ENCODE measurements at regions not wholly inside any gene's neighbourhood (a gene's known extent, or its start where the extent isn't known, plus 50 kb on each side); places are given as distances from the start of the nearest gene placed in this dataset.

- no peak overlapping the region for H3K4ac ChIP-seq (ENCODE audit: low read depth, low read length)
- no peak overlapping the region for H2BK5ac ChIP-seq (ENCODE audit: low read depth, low read length, poor library complexity, severe bottlenecking)
- H2BK120ac ChIP-seq (ENCODE audit: low read depth, low read length): no peak overlapping the region
- BruUV-seq (replicated peaks): no TSS peak
- H2BK20ac ChIP-seq (ENCODE audit: low read depth, low read length): no peak overlapping the region
- WGBS, 2 experiments (ENCODE audit: extremely low coverage in 2 of 2, insufficient read length in 1 of 2): no CpG with 5 or more reads among the region's 1 CpG
- no peak overlapping the region for H3K4me3 ChIP-seq (ENCODE audit: insufficient read depth, low read depth, low read length)
- ChIA-PET CTCF (interaction anchor here (0.6 kb wide), 1 partner anchor 1965 kb away, joined by 3 read pairs; no protein-coding TSS in a partner anchor), POLR2A (ENCODE audit: unreplicated experiment) (no interaction called here)
- H3K4me1 ChIP-seq (ENCODE audit: control insufficient read depth, insufficient read depth, low read length): peaks cover 8% of the 10 kb centered on the region; the same call in 1 of the 2 replicates
- no peaks in the 10 kb centered on the region; the same call in 1 of the 2 replicates for H3K9me1 ChIP-seq (ENCODE audit: insufficient read depth, low read length)
- TF ChIP-seq NFE2L2 (IDR thresholded peaks at IDR 0.05; ENCODE audit: low read depth, low read length) (no peak), MAZ (IDR thresholded peaks at IDR 0.05; ENCODE audit: borderline replicate concordance, low read depth, low read length) (no peak), USF2 (IDR thresholded peaks at IDR 0.05; ENCODE audit: low read depth, low read length) (no peak), RFX5 (IDR thresholded peaks at IDR 0.05; ENCODE audit: low read depth, low read length) (no peak), RCOR1 (IDR thresholded peaks at IDR 0.05; ENCODE audit: insufficient replicate concordance, low read length) (no peak), MXI1 (IDR thresholded peaks at IDR 0.05; ENCODE audit: borderline replicate concordance, low read depth, low read length) (no peak), CTCF (conservative IDR thresholded peaks at IDR 0.05; ENCODE audit: low read depth, low read length) (no peak; the same call in 1 of the 2 replicates), CHD1 (IDR thresholded peaks at IDR 0.05; ENCODE audit: low read depth, low read length) (no peak), RAD21 (IDR thresholded peaks at IDR 0.05; ENCODE audit: low read length) (no peak; the same call in 1 of the 2 replicates), BHLHE40 (IDR thresholded peaks at IDR 0.05; ENCODE audit: low read depth, low read length) (no peak), POLR2A (IDR thresholded peaks at IDR 0.05; ENCODE audit: low read depth, low read length) (no peak), MAFK (IDR thresholded peaks at IDR 0.05; ENCODE audit: low read depth, low read length) (no peak), CEBPB (IDR thresholded peaks at IDR 0.05; ENCODE audit: low read depth, low read length) (no peak), SMC3 (IDR thresholded peaks at IDR 0.05; ENCODE audit: low read depth, low read length) (no peak), FOS (IDR thresholded peaks at IDR 0.05; ENCODE audit: low read depth, low read length) (no peak)
- TF ChIP-seq, protein P1, sequence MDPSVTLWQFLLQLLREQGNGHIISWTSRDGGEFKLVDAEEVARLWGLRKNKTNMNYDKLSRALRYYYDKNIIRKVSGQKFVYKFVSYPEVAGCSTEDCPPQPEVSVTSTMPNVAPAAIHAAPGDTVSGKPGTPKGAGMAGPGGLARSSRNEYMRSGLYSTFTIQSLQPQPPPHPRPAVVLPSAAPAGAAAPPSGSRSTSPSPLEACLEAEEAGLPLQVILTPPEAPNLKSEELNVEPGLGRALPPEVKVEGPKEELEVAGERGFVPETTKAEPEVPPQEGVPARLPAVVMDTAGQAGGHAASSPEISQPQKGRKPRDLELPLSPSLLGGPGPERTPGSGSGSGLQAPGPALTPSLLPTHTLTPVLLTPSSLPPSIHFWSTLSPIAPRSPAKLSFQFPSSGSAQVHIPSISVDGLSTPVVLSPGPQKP (IDR thresholded peaks at IDR 0.05; ENCODE audit: borderline replicate concordance, low read depth, low read length): no peak
- no peak overlapping the region for H3K9ac ChIP-seq (ENCODE audit: low read depth, low read length)
- H3K4me2 ChIP-seq (ENCODE audit: low read depth, low read length): no peak overlapping the region
- no peak overlapping the region for H3K18ac ChIP-seq (ENCODE audit: low read depth, low read length)
- in situ Hi-C loops (cut with MboI; ENCODE audit: low sequenced_read_pairs) (no loop called here), intact Hi-C loops (cut with micrococcal nuclease) (no loop called here), dilution Hi-C loops (cut with HindIII; ENCODE audit: low sequenced_read_pairs, unreplicated experiment) (no loop called here)
- H2AK5ac ChIP-seq (ENCODE audit: low read depth, low read length): no peak overlapping the region
- no peak overlapping the region for H2AFZ ChIP-seq (replicated peaks; ENCODE audit: low read length, poor library complexity)
- H3K9me3 ChIP-seq (ENCODE audit: control insufficient read depth, insufficient read depth, low read length): no peaks in the 10 kb centered on the region
- no peak overlapping the region for H4K8ac ChIP-seq (ENCODE audit: low read depth in 2 of 2, low read length in 2 of 2)
- H4K5ac ChIP-seq (ENCODE audit: low read depth, low read length): no peak overlapping the region
- no peak for DNase-seq
- no peaks in the 10 kb centered on the region for H3K79me1 ChIP-seq (ENCODE audit: low read depth in 1 of 2, low read length in 2 of 2)
- H3K14ac ChIP-seq (replicated peaks; ENCODE audit: low read depth, low read length): no peak overlapping the region
- no peak for ATAC-seq (ENCODE audit: low read depth)
- H2BK15ac ChIP-seq (ENCODE audit: low read depth, low read length): no peak overlapping the region
- no peaks in the 10 kb centered on the region for H3K36me3 ChIP-seq (ENCODE audit: control insufficient read depth, insufficient read depth, low read length)
- no peak overlapping the region for H3K23ac ChIP-seq (ENCODE audit: low read depth, low read length)
- H3K56ac ChIP-seq (ENCODE audit: extremely low read depth, insufficient read depth, low read length): no peak overlapping the region
- H3K27ac ChIP-seq (ENCODE audit: insufficient read depth, low read length): no peak overlapping the region
- H2AK9ac ChIP-seq (replicated peaks; ENCODE audit: low read depth, low read length, poor library complexity): no peak overlapping the region
- H4K20me1 ChIP-seq (ENCODE audit: insufficient read depth, low read length): no peaks in the 10 kb centered on the region
- no peak overlapping the region for H4K91ac ChIP-seq (ENCODE audit: insufficient read depth, low read depth, low read length)
- H3K27me3 ChIP-seq (ENCODE audit: control insufficient read depth, insufficient read depth, low read length): peaks cover 47% of the 10 kb centered on the region
These were observed 188.1 kb upstream of the SPRED2 start for GRCh38 chr2:65620524-65620923.

All from IMR-90 (cell line).